GM19468 (cell line): ENCODE measurements at regions not wholly inside any gene's neighbourhood (a gene's known extent, or its start where the extent isn't known, plus 50 kb on each side); places are given as distances from the start of the nearest gene placed in this dataset.

ENCODE experiments used
- ATAC-seq: cut with Tn5 transposase; IDR thresholded peaks from one replicate; pipeline ENCODE4 v1.9.1; 2021; ENCODE audit warnings: mild to moderate bottlenecking, moderate library complexity, moderate number of reproducible peaks; ENCODE audit not compliant: unreplicated experiment; ENCODE audit errors: extremely low read depth

DNA sequence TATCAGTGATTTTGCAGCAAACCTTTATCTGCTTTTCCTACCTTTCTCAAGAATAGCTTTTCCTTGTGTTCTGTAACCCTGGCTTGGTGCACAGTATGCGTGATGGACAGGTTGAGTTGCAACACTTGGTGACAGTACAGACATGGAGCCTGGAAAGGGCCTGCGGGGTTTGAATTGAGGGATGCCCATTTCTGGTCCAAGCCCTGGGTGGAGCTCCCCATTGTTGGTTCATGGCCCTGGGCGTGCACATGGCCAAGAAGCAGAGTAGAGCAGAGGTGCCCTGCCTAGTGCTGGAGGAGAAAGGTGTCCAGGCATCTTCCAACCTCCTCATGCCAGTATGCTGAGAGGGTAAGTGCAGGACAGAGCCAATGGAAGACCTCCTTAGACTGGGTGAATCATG is 106.6 kb upstream of the MKLN1 start:
- ATAC-seq: no peak

DNA sequence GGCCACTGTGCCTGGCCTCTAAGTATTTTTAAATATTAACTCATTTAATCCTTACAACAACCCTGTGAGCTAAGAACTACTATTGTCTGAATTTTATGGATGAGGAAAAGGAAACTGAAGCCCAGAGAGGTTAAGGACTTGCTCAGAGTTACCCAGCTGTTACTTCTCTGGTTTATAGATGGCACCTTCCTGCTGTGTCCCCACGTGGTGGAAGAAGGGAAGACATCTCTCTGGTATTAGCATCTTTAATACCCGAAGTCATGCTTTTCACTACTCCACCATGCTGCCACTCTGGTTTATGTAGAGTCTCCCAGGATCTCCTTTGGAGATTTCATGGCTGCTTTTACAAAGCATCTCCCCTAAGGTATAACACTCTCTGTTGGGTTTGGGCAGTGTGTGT is 105.5 kb upstream of the MKLN1 start:
- no peak for ATAC-seq

DNA sequence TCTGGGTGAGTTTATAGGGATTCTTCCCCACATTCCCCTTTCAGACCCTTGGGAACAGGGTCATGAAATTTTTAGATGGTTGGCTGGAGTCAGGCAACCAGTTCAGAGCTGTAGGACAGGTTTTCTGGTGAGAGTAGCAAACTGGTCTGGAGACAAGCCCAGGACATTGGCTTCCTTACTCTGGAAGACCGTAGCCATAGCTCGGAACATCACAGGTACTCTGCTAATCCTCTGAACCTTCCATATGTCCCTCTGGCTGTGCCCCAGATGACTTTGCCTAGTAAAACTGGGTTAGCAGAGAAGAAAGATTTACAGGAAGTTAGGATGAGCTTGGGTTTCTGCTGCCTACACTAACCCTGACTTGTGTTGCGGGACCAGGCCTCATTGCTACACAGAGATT is 104.5 kb upstream of the MKLN1 start:
- no peak for ATAC-seq

DNA sequence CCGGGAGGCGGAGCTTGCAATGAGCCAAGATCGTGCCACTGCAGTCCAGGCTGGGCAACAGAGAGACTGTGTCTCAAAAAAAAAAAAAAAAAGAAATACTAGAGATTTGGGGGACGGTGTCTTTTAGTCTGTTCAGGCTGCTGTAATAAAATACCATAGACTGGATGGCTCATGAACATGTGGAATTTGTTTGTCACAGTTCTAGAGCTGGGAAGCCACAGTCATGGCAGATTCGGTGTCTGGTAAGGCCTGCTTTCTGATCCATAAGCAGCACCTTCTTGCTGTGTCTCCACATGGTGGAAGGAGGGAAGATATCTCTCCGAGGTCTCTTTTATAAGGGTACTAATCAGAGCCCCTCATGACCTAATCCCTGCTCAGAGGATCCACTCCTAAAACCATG is 102.7 kb upstream of the MKLN1 start:
- ATAC-seq: no peak

DNA sequence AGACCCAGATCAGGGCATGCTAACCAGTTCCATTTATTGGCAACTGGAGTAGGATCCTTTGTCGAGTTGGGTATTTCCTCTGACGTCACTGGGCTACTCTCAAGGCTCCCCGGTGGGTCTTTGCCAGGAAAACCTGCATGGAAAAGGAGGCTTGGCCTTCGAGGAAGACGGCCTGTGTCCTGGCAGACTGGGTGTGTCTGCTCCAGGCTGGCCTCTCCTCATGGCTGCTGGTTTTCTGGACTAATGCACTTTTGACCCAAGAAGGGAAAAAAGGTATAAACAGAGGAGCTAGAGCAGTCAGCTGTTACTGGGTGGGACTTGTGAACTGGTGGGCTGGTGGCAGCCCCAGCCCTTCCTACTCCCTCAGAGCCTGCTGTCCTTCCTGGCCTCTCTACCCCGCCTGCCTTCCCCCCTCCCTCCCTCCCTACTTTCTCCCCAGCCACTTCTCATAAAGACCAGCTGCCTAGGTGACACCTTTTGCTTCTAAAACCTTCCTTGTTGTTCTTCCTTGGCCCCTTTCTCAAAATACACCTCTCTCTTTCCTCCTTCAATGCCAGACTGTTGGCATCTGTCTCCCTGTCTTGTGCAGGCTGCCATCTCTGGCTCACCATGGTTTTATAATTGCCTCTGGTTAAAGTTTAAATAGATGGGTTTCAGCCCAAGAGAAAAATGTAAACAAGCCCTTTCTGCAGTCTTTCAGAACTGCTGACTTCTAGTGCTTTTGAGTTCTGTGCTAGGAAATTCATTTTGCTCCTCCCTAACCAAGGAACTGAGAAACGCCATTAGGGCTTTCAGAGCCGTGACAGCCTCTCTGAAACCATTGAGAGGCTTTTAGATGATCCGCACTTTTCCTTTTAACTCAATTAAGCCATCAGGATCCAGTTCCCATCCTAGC is 101.8 kb upstream of the MKLN1 start:
- ATAC-seq: peak; percentile 17

DNA sequence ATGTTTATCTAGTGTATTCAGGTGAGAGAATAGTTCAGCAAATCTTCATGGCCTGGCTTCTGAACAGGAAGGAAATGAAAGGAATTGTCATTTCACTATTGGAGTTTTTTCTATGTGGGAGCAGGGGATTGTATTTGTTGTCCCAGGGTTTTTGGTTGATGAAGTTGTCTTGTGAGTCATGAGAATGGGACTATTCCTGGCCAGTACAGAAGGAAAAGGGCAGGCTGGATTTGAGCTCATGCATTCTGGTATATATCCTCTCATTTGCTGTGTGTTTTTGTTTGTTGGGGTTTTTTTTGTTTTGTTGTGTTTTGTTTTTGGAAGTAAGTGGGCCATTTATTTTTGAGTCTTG is 101.2 kb upstream of the MKLN1 start:
- ATAC-seq: no peak

DNA sequence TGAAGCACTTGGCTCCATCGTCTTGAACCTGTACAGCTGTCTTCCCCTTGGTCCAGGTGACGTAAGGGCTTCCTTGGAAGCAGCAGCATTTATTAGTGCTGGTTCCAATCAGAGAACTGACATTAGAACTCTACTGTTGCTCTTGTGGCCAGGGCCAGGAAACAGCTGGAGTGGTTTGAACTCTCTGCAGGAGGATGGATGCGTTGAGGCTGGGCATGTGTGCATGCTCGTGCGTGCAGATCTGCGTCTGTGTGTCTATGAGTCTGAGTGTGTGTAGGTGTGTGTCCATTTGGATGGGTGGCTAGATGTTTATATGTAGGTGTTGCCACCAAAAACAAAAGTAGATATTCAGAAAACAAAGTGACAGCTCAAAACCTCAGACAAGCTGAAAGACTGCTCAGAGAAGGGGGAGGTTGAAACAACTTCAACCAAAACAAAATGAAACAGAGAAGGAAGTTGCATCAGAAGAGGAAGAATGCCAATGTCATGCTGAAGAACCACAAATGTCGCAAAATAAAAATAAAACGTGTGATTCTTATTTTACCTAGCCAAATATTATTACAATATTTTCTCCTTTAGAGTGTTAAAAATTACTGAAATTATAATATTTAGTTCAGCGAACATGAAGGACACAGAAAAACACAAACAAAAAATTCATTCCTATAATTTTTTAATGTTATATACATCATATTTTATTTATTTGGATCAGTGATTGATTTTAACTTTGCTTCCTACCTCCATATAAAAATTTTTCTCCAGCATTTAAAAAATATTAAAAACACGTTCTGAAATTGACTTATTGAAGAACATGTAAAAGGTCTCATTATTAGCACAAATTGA is 96.1 kb upstream of the MKLN1 start:
- ATAC-seq: peak; percentile 69

DNA sequence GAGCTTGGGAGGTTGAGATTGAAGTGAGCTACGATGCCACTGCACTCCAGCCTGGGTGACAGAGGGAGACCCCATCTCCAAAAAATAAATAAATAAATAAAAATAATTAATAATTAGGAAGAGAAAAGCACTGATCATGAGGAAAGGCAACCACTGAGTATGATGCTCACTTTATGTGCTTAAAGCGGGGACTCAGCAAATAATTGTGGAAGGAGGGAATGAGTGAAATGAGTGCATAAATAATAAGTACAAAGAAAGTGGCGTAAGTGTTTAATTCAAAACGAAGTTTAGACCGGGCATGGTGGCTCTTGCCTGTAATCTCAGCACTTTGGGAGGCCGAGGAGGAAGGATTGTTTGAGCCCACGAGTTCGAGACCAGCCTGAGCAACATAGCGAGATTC is 94.9 kb upstream of the MKLN1 start:
- ATAC-seq: no peak

DNA sequence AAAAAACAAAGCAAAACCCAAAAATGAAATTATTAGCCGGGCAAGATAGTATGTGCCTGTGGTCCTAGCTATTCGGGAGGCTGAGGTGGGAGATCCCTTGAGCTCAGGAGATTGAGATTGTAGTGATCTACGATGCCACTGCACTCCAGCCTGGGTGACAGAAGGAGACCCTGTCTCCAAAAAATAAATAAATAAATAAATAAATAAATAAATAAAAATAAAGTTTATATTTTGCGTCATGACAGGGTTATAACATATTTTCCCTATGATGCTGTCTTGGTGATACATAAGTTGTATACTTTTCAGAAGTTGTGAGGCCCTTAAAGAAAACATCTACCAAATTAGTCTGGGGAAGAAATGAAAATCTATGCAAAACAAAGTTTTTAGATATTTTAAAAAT is 94.5 kb upstream of the MKLN1 start:
- no peak for ATAC-seq

DNA sequence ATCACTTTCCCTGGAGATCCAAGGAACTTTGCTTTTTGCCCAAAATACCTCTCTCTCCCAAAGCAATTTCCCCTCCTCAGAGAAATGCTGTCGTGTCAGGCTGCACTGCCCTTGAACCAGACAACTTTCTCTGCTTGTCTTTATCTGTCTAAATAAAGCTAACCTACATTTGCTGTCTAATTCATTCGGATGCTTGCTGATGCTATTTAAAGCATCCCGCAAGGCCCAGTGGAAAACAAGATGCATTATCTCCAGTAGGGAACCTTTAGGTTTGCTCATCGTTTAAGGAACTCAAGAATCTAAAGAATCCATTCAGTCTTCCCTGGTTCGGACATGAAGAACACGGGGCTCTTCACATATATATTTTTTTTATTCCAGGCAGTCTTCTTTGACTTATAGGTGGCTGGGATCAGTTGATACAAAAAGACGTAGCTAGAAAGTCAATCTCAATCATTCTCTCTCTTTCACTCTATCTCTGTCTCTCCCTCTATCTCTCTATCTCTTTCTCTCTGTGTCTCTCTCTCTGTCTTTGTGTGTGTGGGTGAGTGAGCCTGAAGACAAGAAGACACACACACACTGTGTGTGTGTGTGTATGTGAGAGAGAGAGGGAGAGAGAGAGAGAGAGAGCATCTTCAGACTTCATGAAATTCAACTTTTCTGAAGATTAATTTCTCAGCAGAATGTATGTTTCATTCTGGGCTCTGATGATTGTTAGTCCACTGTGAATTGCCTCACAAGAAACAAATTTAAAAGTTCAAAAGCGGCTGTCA is 92.8 kb upstream of the MKLN1 start:
- ATAC-seq: no peak

DNA sequence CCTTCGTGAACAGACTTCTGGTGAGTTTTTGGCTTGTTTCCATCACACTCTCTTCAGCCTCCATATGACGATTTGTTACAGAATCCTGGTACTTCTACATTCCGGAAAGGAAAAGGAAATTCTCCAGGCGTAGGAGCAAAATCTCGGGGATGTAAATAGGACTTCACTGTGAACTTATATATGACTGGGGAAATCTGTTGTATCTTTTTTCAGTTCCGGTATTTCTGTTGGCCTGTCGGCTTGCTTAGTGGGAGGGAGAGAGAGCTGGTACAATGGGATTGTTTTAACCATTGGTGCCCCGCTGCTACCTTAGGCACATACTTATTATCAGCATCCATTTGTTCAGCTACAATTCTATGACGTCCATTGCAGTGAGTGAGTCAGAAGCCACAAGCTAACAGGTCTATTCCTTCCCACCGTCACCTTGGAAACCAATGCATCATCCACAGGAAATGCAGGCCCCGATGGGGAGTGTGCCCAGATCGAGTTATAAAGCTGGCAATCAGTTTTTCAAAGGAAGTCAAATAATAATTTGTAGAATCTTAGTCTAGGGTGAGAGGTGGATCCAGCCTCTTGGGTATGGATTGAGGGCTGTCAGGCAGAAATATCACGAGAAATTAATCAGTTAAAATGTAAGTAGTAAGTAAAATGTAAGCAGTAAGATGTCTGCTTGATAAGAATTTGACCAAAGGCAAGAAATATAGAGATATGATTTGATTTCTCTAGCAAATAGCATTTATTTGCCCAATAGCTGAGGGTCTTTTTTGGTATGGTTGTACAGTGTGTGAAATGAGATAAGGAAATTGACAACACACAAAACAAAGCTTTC is 92.0 kb upstream of the MKLN1 start:
- no peak for ATAC-seq

DNA sequence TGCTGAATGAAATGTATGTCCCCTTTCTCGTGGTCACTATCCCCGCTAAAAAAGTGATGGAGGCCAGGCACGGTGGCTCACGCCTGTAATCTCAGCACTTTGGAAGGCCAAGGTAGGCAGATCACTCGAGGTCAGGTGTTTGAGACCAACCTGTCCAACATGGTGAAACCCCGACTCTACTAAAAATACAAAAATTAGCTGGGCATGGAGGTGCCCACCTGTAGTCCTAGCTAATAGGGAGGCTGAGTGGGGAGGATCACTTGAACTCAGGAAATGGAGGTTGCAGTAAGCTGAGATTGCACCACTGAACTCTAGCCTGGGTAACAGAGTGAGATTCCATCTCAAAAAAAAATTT is 91.4 kb upstream of the MKLN1 start:
- no peak for ATAC-seq

DNA sequence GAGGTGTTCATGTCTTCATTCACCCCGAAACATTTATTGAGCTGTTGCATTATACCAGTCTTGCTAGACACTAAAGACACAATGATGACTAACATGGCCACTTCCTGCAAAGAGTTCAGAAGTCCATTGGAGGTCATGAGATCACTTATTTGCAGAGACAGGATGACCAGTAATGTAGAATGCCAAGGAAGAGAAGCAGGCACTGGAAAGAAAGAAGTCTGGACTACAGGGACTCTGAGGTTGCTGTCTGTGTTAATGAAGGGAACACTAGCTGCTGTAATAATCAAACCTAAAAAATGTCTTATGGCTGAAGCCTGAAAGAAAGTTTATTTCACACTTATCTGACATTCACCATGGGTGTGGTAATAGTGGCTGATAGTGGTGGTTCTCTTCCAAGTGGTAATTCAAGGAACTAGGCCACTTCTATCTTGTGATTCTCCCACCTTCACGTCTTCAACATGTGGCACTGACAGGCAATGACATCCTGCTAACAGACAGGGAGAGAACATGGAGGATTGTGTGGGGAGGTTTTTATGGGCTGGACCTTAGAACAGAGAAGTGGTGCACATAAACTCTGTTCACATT is 89.2 kb upstream of the MKLN1 start:
- no peak for ATAC-seq

DNA sequence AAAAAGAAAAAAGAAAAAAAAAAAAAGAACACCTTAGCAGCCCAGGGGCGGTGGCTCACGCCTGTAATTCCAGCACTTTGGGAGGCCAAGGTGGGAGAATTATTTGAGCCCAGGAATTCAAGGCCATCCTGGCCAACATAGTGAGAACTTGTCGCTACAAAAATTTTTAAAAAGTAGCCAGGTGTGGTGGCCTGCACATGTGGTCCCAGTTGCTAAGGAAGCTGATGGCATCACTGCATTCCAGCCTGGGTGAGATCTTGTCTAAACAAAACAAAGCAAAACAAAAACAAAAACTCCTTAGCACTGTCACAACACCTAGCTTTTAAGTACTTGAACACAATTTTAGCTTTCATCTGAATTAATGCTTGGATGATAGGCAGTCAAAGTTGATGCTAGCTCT is 86.3 kb upstream of the MKLN1 start:
- ATAC-seq: no peak

DNA sequence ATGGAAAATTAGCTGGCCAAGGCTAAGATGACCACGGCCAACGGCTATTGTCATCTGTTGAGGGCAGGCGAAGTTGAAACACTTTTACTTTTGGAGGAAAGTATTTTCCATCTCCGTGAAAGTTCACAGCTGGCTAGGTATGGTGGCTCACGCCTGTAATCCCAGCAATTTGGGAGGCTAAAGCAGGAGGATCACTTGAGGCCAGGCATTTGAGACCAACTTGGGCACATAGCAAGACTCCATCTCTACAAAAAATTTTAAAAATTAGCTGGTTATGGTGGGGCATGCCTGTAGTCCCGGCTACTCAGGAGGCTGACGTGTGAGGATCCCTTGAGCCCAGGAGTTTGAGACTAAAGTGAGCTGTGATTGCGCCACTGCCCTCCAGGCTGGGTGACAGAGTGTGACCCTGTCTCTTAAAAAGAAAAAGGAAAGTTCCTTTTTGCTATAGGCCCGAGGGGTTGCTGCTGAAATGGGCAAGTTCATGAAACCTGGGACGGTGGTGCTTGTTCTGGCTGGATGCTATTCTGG is 85.5 kb upstream of the MKLN1 start:
- no peak for ATAC-seq

DNA sequence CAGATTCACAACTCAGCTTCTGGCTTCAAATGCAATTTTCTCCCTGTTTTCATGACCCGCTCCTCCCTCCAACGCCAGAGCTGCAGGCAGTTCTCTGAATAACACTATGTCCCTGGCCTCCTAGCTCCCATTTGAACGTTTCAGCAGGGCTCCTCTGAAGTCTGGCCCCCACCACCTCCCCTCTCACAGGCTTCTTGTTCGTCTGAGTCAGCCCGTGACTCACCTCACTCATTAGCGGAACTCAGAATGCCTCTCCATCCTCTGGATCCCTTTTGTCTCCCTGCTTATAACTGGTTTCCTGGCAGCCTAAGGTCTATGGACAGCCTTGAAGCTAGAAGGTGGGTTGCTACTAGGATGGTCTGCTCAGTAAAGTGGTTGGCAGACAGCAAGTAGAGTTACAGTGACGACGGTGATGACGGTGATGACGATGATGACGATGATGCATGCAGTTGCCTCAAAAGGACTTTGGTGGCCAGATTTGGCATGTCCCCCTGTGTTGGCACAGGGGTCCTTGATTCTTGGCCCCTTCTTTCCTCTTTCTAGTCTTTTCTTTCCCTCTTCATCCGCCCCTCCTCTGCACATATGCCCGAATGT is 83.3 kb upstream of the MKLN1 start:
- ATAC-seq: no peak

DNA sequence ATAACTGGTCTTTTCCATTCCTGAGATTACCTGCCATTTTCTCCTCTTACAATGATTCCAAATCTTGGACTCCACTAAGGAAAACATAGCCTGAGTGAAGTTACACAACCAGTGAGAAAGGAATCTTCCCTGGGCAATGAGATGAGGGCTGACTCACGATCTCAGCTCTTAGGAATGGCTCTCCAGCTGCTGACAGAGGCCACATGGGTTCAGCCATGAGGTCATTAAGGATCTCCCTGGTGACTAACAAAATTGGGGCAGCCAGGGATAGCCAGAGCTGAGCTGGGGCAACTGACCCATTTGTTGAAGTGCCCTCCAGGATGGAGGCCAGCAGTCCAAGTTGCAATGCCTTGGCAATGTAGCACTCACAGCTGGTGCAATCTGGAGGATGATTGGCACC is 78.7 kb upstream of the MKLN1 start:
- ATAC-seq: no peak

DNA sequence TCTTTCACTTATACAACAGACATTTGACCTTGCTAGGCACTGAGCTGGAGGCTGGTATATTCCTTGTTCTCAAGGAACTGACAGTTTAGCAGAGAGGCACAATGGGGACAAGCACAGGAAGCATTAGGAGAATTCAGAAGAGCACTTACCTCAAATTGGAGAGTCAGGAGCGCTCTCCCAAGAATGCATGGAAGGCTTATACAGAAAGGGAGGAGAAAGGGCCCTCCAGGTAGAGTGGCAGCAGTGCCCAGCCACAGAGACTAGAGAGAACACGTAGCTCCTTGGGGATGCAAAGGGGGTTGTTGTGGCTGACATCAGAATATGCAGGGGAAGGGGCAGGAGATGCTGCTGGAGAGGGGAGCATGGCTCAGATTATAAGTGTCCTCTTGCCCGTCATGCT is 78.2 kb upstream of the MKLN1 start:
- ATAC-seq: no peak

DNA sequence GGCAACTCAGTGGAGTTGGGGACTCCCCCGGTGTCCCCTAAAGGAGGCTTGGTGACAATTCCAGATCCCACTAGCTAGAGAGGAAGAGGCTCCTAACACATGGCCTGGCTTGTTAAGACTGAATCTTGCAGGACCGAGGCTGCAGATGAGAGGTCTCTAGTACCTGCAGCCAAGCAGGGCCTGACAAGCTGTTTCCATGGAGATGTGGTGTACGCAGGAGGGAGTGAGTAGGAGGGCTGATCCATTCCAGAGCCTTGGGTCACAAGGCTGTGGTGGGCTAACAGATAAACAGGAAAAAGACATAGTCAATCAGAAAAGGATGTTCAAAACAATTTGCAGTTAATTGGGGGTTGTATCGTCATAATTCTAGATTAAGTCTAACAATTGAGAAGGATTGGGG is 77.3 kb upstream of the MKLN1 start:
- no peak for ATAC-seq
